Sigmoid colon (tissue), 6 donors: ENCODE measurements at regions not wholly inside any gene's neighbourhood (a gene's known extent, or its start where the extent isn't known, plus 50 kb on each side); places are given as distances from the start of the nearest gene placed in this dataset.

Experiments used
- DNase-seq: peaks from one replicate; pipeline ENCODE4 v3.0.0-alpha.2; 2019
- H3K27ac ChIP-seq, 4 donors: fragments of 200-600 bp; sonication (generic); one replicate each; pipeline ENCODE4 v1.5.1; 2016 to 2019; ENCODE audit warnings: mild to moderate bottlenecking in 1 of 4
- H3K27me3 ChIP-seq, 3 donors: fragments of 200-600 bp; sonication (generic); one replicate each; pipeline ENCODE4 v1.5.1; 2019; ENCODE audit warnings: mild to moderate bottlenecking in 1 of 3
- H3K36me3 ChIP-seq, 4 donors: fragments of 200-600 bp; sonication (generic); one replicate each; pipeline ENCODE4 v1.5.1; 2016 to 2019
- H3K4me1 ChIP-seq, 4 donors: fragments of 200-600 bp; sonication (generic); one replicate each; pipeline ENCODE4 v1.5.1; 2017 to 2019
- H3K4me3 ChIP-seq, 4 donors: fragments of 200-600 bp; sonication (generic); one replicate each; pipeline ENCODE4 v1.5.1; 2017 to 2019; ENCODE audit warnings: mild to moderate bottlenecking in 2 of 4, moderate library complexity in 1 of 4
- H3K9me3 ChIP-seq, 4 donors: fragments of 200-600 bp in 3 of 4; sonication (generic) in 3 of 4; one replicate each; pipeline versions ENCODE4 v1.5.1 to v1.6.1; 2013 to 2019
- CTCF ChIP-seq, 4 experiments: fragments of 450-650 bp in 3 of 4; fragments of 200-600 bp in 1 of 4; IDR thresholded peaks; one replicate each; pipeline ENCODE4 v1.5.1; 2016 to 2019; ENCODE audit warnings: antibody characterized with exemption in 4 of 4, mild to moderate bottlenecking in 3 of 4, moderate library complexity in 2 of 4
- EP300 ChIP-seq, 4 donors: sonication (generic); formaldehyde crosslinking; IDR thresholded peaks; one replicate each; pipeline ENCODE4 v1.6.1; 2017; ENCODE audit warnings: antibody characterized with exemption in 4 of 4
- POLR2A ChIP-seq, 2 donors: fragments of 450-650 bp; IDR thresholded peaks; one replicate each; pipeline ENCODE4 v1.6.1; 2016; ENCODE audit warnings: antibody characterized with exemption in 2 of 2, mild to moderate bottlenecking in 2 of 2, moderate library complexity in 2 of 2
- POLR2AphosphoS5 ChIP-seq, 4 donors: sonication (generic); formaldehyde crosslinking; IDR thresholded peaks; one replicate each; pipeline ENCODE4 v1.6.1; 2017; ENCODE audit warnings: antibody characterized with exemption in 4 of 4
- WGBS, 2 donors: extraction: QIAGEN DNeasy Blood & Tissue Kit; methylation state at CpG; one replicate each; pipeline ENCODE4 v1.1.7; 2013; 5-methylcytosine and 5-hydroxymethylcytosine counted together
- intact Hi-C: fragments of 100-400 bp; cut with DNase I; formaldehyde crosslinking; loops from one replicate; pipeline ENCODE4 v1.15.1; 2023
- donor health status: healthy with polysubstance abuse.
- donor health status: healthy.

GRCh38 chr2:153221087-153221486 lies 257.5 kb downstream of the RPRM start:
- WGBS, 2 donors, result 89 to 91% methylated on average over 9 of the region's 9 CpGs
- no peak overlapping the region for H3K4me3 ChIP-seq
- no peaks in the 10 kb centered on the region for H3K9me3 ChIP-seq
- intact Hi-C loops, result no loop called here
- no peaks in the 10 kb centered on the region for H3K4me1 ChIP-seq
- H3K27me3 ChIP-seq, result no peaks in the 10 kb centered on the region
- no peaks in the 10 kb centered on the region for H3K36me3 ChIP-seq
- H3K27ac ChIP-seq, result no peak overlapping the region
- TF ChIP-seq EP300 (IDR thresholded peaks at IDR 0.05), result no peak
- TF ChIP-seq POLR2A (IDR thresholded peaks at IDR 0.05), result no peak
- TF ChIP-seq POLR2AphosphoS5 (IDR thresholded peaks at IDR 0.05), result no peak
- TF ChIP-seq CTCF (IDR thresholded peaks at IDR 0.05), result no peak
- no peak for DNase-seq

DNA sequence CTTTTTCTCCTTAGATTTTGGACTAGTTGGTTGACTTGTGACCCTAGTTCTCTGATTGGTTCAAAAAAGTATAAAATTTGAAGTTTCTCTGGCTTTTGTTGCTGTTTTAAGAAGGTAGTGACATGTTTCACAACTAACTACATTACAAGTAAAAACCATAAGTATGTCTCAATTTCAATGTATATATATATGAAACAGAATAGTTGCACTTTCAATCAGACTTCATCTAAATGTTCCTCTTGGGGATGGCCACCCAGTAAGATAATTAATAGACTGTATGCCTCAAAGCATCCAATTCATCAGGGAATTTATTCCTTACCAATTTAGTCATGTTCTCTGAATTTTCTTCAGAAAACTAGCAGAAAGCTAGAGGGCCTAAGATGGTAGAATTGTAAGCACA lies 259.7 kb downstream of the RPRM start:
- intact Hi-C loops, result no loop called here
- H3K27ac ChIP-seq, result no peak overlapping the region

DNA sequence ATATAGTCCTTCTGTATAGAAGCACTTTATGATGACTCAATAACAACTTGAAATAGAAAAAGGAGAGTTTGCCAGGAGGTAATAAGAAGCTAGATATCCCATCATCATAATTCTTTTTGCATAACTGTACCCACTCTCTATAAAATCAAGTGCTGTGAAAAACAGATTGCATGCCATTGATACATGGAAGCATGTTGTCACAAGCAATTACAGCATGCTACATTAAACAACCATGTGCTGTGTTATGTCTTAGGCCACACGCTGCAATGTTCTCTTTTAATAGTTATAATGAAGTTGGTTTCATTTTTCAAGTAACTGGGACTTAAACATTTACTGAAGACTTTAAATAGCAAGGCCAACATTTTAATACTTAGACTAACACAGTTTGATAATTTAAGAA lies 264.2 kb downstream of the RPRM start:
- TF ChIP-seq EP300 (IDR thresholded peaks at IDR 0.05), result no peak
- no peak for TF ChIP-seq POLR2A (IDR thresholded peaks at IDR 0.05)
- TF ChIP-seq POLR2AphosphoS5 (IDR thresholded peaks at IDR 0.05), result no peak
- TF ChIP-seq CTCF (IDR thresholded peaks at IDR 0.05), result no peak

More for the DNA sequence above, 259.7 kb downstream of the RPRM start:
- Histone ChIP-seq H3K4me3 (no peak overlapping the region), H3K9me3 (no peaks in the 10 kb centered on the region), H3K36me3 (no peaks in the 10 kb centered on the region), H3K27me3 (no peaks in the 10 kb centered on the region), H3K4me1 (no peaks in the 10 kb centered on the region)
- no peak for TF ChIP-seq POLR2AphosphoS5 (IDR thresholded peaks at IDR 0.05)
- TF ChIP-seq EP300 (IDR thresholded peaks at IDR 0.05), result no peak
- no peak for TF ChIP-seq CTCF (IDR thresholded peaks at IDR 0.05)
- TF ChIP-seq POLR2A (IDR thresholded peaks at IDR 0.05), result no peak
- no peak for DNase-seq

DNA sequence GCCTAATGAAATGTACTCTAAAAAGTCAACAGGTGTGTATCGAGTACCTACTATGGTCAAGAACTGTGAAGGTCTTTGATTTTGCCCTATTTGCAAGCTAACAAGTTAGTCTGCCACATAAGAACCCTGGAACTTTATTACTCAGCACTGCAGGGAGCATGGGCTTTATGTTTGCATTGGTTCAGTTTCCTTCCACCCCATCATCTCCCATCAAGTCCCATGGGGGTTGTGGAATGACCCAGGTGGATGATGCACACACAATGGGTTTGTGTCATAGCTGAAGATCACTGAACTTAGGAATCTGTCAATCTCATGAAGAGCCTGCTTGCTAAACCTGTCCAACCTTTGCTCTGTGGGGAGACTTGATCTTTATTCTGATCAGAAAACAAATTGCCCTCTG lies 265.5 kb downstream of the RPRM start:
- intact Hi-C loops, result no loop called here
- Histone ChIP-seq H3K9me3 (no peaks in the 10 kb centered on the region), H3K36me3 (no peaks in the 10 kb centered on the region), H3K4me3 (no peak overlapping the region), H3K27ac (no peak overlapping the region), H3K27me3 (no peaks in the 10 kb centered on the region), H3K4me1 (no peaks in the 10 kb centered on the region)
- TF ChIP-seq POLR2AphosphoS5 (IDR thresholded peaks at IDR 0.05) (no peak), CTCF (IDR thresholded peaks at IDR 0.05) (no peak), POLR2A (IDR thresholded peaks at IDR 0.05) (no peak), EP300 (IDR thresholded peaks at IDR 0.05) (no peak)
- WGBS, 2 donors, result 52 to 73% methylated on average over 1 of the region's 1 CpG
- no peak for DNase-seq

More for the DNA sequence above, 264.2 kb downstream of the RPRM start:
- Histone ChIP-seq H3K4me1 (no peaks in the 10 kb centered on the region), H3K9me3 (no peaks in the 10 kb centered on the region), H3K27ac (no peak overlapping the region), H3K4me3 (no peak overlapping the region), H3K36me3 (no peaks in the 10 kb centered on the region), H3K27me3 (no peaks in the 10 kb centered on the region)
- intact Hi-C loops, result no loop called here
- no peak for DNase-seq
- 68 to 81% methylated on average over 1 of the region's 1 CpG for WGBS, 2 donors
